ENCODE measurements at regions not wholly inside any gene's neighbourhood (a gene's known extent, or its start where the extent isn't known, plus 50 kb on each side); places are given as distances from the start of the nearest gene placed in this dataset.
"Not testable (repeated sequence)": the region's sequence is repeated elsewhere in the genome, so short reads cannot be mapped to it uniquely, and the experiment has no call there.

DNA sequence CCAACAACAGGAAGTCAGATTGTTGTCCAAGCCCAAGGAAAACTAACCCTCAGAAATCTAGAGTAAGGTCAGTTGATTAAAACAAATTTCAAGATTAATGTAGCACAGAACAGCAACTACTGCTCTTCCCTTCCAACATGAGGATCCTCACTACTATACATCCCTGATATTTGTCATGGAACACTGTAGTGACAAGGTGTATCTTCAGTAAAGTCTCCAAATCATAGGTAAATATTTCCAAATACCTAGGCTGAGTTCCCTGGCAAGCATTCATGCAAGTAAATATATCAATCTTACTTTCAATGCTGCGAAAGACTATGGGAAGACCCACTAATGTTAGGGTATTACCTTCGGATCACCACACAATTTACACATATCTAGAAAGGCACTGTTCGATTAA, 986.9 kb upstream of the ARRDC3 start:
- no peak for DNase-seq

DNA sequence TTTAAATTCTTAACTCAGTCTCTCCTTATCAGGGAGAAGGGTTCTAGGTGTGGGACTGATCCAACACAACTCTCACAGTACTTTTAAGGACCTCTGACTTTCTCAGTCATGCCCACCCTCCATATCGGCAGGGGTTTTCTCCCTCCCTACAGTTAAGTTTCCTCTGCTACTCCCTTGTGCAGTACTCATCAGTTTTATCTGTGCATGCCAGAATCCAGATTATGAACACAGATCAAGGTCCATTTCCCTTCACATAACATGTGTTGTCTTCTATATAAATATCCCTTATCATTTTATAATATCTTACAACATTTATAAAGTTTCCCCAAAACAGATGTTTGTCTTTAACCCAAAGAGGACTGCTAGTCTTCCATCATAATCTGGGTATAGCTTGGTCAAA, 986.5 kb upstream of the ARRDC3 start:
- DNase-seq: no peak

DNA sequence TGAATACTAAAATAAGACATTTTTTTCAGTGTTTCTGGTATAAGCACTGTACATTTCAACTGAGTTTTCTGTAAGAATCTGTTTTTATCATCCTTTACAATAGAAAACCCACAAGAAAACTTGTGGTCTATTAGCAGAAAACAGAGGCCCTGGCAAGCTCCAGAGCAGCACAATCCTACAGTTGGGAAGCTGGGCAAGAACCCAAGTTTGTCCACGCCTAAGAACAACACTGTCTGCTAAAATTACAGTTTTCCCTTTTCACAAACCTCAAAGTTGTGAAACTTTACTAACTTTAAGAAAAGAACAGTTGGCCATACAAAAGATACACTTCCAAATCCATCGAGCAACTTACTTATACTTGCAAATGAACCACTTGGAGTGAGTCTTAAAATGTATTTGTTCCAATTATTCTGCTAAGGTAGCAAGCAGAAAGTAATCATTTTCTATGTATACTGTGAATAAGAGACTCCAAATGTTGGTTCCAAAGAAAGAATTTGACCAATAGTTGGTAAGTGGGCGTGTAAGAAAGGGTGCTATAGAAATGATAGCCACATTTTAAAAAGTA, 982.0 kb upstream of the ARRDC3 start:
- DNase-seq: no peak

DNA sequence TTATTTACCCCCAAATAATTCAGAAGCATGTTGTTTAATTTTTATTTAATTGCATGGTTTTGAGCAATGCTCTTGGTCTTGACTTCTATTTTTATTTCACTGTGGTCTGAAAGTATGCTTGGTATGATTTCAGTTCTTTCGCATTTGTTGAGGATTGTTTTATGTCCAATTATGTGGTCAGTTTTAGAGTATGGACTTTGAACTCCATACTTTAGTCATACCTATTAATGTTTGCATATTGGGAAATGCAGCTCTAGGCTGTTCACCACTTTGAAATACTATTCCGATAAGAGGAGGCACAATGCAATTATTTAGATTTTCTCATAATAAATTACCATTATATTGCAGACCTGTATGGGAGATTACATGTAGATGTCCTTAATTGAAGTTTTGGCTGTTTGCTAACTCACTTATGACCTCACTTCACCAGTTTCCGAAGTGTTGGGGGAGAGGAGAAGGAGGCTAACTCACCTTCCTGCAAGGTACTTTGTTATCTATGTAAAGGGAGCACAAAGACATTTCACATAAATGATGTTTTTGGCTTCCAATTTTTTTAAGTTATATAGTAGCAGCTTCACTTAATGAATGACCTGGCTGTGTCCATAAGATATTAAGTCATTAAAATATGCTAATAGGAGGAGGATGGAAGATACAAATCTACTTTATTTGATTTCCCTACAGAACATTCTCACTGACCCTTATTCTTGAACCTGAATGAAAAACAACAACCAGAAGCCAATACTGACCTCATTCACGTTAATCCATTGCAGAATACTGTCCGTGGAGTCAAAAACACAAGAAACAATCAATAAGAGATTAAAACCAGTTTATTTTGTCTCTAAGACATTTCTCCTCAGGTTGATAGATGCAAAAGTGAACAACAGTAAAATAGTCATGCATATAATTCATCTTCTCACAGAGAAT, 970.3 kb upstream of the ARRDC3 start:
- no peak for DNase-seq

DNA sequence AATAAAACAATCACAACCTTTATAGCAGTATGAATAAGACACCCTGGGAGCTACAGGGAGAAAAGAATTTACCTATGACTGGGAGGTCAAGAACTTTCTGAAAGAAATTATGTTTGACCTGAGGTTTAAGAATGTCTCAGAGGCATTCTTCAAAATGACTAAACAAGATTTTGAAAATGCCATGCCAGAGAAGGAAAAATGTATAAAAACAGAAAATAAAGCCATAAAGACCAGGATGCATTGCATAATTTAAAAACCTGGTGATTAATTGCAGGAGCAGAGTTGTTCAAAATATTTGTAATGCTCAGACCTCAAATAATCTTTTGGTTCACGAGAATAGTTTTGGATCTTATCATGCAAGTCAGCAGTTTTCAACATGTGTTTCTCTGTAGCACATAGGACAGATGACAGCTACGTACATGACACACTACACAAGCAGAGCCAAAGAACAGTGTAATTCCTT, 954.7 kb upstream of the ARRDC3 start:
- no peak for DNase-seq

DNA sequence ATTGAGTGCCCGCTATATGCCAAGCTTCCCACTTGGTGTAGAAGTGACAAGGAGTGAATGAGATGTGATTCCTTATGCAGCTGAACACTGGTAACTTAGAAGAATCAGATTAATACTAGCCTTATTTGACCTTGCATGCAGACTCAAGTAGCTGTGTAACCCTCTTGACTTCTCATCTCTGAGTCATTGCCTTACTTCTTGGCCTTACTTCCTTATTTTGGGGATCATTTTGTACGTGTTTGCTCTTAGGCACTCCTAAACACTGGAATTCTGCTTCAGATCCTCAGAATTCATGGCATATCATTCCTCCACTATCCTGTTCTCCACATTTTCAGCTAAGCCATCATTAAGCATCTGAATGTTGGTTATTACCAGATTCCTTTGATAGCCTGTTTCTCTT, 948.9 kb upstream of the ARRDC3 start:
- no peak for DNase-seq

DNA sequence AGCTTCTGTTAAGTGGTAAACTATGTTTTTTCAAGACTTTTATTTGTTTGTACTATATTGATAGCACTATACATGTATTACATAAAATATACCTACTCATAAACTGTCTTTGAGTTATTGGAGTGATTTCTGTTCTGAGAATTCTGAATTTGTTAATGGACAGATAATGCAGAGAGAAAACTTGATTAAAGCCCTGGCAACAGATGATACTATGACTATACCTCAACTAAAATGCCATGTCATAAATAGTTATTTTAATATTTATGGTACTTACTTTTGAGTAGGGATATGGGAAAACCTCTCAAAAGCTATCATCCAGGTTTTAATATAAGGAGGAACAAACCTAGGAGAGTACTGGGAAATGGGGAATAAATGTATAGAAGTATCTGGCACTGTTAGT, 947.2 kb upstream of the ARRDC3 start:
- DNase-seq: no peak

DNA sequence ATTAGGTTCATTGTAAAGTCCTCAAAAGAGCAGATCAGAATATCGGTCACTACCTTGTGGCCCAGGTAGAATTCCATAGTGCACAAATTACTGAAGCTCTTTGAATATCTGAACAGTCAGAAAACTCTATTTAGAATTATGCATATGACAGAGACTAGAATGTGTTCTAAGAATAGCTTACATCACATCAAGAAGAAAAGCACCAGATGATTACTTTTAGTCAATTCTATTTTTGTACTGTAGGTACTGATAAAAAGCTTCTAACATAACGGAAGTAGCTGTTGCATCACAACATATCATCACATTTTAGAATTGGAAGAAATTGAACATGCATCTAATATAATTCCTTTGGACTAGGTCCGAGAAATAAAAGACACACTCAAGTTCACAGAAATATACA, 946.6 kb upstream of the ARRDC3 start:
- DNase-seq: no peak

DNA sequence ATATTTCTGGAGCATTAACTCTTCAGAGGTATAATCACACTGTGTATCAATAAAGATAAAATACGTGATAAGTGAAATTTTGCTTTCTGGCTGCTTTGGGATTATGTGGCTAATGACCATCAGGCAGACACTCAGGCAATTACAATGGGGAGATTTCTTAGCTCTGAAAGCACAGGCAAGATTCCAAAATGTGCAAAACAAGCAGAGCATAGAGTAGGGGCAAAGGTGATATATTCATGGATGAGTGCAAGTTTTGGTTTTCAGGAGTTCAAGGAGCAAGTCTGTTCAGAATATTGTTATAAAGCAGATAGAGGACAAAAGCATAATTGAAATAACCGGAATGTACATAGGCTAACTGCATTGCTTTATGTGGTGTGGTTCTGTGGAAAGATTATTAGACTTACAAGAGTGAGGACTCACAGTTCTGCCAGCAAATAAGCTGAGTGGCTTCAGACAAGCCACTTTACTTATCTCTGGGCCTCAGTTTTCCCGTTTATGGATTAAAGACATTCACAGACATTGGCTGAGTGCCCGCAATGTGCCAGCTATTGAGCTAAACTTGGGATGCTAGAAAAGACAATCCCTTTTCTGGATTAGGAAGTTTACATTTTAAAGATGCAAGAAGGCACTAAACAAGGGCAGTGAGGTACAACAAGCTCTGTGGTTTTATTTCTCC, 945.6 kb upstream of the ARRDC3 start:
- DNase-seq: no peak

DNA sequence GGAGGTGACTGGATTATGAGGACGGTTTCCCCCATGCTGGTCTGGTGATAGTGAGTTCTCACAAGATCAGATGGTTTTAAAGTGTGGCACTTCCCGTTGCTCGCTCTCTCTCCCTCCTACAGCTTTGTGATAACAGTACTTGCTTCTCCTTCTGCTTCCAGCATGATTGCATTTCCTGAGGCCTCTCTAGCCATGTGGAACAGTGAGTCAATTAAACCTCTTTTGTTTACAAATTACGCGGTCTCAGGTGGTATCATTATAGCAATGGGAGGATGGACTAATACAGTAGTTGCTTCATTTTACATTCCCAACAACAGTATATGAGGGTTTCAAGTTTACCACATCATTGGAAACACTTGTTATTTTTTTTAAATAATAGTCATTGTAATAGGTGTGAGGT, 937.3 kb upstream of the ARRDC3 start:
- DNase-seq: no peak

DNA sequence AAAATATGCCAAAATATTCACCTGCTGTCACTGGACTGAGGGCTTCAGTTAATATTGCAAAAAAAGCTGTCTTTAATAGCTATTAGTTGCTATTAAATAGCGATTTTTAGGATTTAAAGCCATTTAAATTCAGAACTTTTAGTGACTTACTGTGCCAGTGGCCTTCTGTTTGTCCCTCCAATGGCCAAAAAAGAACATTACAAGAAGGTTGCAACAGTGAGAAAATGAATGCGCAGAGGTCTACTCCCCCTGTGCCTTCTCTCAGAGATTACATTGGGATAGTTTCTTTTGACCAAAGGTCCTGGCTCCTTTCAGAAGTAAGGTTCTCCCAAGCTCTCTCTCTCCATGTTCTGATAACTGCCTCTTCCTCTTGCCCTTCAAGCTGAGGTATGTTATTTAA, 930.3 kb upstream of the ARRDC3 start:
- DNase-seq: no peak

DNA sequence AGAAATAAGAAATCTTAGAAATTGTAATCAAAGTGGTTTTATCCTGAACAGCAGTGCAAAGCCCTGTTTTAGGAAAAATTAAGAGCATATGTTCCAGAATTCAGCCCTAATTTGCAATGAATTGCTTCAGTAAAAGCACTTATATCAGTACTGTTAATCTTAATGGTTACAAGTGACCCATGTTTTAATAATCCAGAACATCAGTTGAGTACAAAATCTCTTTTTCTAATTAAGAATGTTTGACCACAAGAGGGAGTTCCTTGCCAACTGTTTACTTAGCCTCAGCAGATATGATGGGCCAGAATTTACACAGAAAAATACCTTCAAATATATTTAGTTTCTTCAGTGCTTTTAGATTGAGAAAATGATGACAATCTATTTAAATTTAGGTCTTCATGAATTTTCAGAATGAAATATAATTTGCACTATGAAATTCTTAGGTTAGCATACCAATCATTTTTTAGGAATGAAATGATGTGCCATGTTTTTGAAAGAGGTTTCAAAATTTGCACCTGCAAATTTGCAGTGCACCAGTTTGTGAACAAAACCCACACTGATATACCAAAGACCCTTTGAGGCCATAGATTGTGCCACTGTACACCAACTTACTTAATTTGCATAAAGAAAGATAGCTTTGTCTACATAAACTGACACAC, 926.3 kb upstream of the ARRDC3 start:
- DNase-seq: no peak

DNA sequence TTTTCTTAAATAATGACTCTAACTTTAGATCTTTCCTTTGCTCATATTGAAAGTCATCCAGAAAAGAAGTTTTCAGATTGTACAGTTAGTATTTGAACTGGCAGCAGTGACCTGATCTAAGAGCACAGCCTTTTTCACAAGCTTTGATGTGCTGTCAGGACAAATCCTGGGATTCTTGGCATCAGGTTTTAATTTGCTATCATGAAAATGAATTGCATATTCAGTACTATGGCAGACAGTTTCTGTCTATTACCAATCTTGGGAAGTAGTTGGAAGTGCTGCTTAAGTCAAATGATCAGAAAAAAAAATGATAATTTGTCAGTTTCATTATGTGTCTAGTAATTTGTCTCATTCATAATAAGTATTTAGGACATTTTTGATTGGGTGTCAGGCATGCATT, 925.6 kb upstream of the ARRDC3 start:
- no peak for DNase-seq

DNA sequence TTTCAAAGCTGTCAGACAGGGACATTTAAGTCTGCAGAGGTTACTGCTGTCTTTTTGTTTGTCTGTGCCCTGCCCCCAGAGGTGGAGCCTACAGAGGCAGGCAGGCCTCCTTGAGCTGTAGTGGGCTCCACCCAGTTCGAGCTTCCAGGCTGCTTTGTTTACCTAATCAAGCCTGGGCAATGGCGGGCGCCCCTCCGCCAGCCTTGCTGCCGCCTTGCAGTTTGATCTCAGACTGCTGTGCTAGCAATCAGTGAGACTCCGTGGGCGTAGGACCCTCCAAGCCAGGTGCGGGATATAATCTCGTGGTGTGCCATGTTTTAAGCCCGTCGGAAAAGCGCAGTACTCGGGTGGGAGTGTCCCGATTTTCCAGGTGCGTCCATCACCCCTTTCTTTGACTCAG, 919.2 kb upstream of the ARRDC3 start:
- DNase-seq: not testable (repeated sequence)

DNA sequence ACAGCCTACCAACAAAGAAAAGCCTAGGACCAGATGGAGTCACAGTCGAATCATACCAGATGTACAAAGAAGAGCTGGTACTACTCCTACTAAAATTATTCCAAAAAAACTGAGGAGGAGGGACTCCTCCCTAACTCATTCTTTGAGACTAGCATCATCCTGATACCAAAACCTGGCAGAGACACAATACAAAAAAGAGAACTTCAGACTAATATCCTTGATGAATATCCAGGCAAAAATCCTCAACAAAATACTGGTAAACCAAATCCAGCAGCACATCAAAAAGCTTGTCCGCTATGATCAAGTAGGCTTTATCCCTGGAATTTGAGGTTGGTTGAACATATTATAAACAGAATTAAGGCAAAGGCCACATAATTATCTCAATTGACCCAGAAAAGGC, 900.4 kb upstream of the ARRDC3 start:
- no peak for DNase-seq

DNA sequence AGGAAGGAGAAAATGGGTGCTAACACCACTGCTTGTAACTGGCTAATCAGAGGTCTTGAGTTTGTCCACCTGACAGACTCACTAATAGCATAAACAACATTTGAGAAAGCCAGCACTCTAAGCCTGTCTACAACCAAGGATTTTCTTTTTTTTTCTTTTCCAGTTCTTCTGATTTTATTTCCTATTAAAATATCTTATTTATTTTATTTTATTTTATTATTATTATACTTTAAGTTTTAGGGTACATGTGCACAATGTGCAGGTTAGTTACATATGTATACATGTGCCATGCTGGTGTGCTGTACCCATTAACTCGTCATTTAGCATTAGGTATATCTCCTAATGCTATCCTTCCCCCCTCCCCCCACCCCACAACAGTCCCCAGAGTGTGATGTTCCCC, 888.6 kb upstream of the ARRDC3 start:
- not testable (repeated sequence) for DNase-seq

DNA sequence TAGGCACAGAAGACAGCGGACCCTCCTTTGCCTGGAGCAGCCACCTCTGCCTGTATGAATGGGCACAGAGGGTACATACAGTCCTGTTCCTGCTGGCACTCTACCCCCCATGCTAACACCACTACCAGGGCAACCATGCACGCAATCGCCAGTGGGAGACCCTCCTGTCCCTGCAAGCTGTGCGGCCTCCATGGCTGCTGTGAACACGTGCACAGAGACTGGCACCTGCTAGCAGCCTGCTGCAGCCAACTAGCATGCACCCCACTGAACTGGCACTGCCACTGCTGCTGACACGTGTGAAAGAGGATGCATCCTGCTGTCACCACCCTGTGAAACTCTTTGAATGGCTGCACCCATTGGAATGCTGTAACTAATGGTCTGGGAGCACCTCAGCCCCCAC, 885.2 kb upstream of the ARRDC3 start:
- DNase-seq: no peak

DNA sequence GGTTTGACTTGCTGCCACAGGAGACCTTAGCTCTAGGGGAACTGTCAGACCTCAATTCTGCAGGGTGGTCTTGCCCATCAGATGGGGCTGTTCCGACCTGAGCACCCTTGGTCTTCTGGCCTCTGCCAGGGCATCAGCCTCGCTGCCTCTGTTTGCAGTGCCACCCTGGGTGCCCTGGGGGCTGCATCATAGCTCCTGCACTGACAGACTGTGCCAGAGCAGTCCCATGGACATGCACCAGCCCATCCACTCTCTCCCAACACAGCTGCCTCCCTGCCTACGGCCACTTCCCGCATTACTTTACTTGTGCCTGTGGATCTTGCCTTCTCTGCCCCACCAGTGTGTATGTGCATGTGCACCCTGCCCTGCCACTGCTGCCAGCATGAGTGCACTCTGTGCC, 884.7 kb upstream of the ARRDC3 start:
- no peak for DNase-seq

DNA sequence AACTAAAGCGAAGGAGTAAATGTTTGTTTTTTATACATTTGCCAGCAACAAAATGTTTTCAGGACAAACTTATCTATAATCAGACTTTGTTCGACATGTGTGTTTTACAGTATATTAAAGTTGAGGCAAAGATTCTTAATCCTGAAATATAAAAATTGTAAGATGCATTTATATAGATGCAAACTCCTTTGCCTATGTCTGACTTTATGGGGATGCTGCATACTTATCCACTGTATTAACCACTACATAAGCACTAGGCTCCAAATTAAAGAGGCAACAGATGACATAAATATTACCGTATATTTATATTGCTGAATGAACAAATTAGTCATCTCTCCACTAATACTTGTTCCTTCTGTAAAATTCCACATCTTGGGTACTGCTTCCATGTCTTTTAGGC, 882.7 kb upstream of the ARRDC3 start:
- no peak for DNase-seq

DNA sequence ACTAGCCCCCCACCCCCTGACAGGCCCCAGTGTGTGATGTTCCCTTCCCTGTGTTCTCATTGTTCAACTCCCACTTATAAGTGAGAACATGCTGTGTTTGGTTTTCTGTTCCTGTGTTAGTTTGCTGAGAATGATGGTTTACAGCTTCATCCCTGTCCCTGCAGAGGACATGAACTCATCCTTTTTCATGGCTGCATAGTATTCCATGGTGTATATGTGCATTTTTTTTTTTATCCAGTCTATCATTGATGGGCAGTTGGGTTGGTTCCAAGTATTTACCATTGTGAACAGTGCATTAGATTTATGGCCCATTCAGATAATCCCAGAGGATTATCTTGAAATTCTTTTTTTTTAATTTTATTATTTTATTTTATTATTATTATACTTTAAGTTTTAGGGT, 872.5 kb upstream of the ARRDC3 start:
- DNase-seq: not testable (repeated sequence)

DNA sequence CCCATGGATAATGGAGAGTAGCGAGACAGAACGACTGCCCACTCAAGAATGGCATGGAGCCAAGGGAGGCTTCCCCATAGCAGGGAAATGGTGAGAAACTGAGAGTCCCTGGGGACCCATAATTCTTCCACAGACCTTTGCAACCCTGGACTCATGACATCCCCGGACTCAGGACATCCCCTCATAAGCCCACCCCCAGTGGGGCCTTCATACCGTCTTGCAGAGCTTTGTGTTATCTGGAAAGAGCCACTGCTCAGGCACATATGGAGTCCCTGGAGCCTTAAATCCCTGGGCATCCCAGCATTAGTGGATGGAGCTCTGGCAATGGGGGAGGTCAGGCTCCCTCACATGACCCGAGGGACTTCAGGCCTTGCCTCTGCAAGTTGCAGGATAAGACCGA, 865.4 kb upstream of the ARRDC3 start:
- no peak for DNase-seq

DNA sequence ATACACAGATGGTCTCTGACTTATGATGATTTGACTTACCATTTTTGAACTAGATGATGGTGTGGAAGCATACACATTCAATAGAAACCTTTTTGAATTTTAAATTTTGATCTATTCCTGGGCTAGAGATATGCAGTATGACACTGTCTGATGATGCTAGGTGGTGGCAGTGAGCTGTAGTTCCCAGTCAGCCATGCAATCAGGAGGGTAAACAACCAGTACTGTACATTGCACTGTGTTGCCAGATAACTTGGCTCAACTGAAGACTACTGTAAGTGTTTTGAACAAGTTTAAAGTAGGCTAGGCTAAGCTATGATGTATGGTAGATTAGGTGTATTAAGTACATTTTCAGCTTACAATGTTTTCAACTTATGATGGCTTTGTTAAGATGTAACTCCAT, 859.1 kb upstream of the ARRDC3 start:
- DNase-seq: no peak

DNA sequence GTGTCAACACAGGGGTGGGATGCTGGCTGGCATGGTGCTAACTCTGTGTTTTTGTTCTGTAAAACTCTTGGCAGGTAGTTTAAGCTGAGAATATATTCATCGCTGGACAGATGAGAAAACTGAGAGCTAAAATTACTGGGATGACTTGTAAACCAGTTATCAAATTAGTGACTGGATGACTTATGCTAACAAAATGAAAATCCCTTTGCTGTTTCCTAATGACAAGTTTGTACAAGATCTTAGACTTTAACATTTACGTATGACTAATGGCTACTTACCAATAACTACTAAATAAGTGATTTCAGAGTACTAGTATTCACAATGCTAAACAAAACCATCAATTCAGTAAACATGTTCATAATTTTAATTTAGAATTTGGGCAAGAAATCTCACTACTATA, 854.8 kb upstream of the ARRDC3 start:
- DNase-seq: no peak

DNA sequence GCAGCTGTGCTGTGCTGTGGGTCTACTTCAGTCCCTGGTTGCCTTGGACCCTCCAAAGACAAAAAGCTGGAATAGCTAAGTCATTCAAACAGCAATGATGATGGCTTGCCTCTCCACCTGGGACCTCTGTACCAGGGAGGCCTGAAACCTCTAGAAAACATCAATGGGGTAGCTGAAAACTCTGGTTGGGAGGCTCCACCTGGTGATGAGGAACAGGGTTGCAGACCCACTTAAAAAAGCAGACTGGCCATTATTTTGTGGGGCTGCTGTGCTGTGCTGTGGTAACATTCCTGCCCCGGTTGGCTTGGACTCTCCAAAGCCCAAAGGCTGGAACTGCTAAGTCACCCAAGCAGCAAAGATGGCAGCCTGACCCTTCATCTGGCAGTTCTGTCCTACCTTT, 839.3 kb upstream of the ARRDC3 start:
- no peak for DNase-seq

All from T1000 (cell line).